ENCODE measurements at regions not wholly inside any gene's neighbourhood (a gene's known extent, or its start where the extent isn't known, plus 50 kb on each side); places are given as distances from the start of the nearest gene placed in this dataset.
A peak's percentile ranks its signal among the peaks of the same experiment; 100 is the strongest.

DNA sequence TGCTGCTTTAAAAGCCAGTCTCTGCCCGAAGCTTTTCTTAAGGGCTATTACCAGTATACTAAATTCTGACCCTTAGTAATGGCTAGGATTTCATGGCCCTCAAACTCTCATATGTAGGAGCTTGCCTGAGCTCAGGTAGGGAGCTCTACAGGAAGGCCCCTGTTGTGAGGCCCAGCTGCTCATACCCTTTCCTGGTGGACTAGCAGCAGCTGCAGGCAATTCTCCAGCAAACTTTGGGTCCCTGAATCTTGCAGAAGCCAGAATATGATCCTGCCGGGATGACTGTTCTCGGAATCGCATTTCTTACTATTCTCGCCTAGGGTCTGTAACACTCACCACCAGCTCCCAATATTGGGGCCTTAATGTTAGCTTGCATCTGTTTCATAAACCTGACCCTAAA is 106.4 kb upstream of the SERTAD2 start (continued):
- TF ChIP-seq ZBTB33 (IDR thresholded peaks at IDR 0.05; ENCODE audit: borderline replicate concordance, low read depth): no peak

DNA sequence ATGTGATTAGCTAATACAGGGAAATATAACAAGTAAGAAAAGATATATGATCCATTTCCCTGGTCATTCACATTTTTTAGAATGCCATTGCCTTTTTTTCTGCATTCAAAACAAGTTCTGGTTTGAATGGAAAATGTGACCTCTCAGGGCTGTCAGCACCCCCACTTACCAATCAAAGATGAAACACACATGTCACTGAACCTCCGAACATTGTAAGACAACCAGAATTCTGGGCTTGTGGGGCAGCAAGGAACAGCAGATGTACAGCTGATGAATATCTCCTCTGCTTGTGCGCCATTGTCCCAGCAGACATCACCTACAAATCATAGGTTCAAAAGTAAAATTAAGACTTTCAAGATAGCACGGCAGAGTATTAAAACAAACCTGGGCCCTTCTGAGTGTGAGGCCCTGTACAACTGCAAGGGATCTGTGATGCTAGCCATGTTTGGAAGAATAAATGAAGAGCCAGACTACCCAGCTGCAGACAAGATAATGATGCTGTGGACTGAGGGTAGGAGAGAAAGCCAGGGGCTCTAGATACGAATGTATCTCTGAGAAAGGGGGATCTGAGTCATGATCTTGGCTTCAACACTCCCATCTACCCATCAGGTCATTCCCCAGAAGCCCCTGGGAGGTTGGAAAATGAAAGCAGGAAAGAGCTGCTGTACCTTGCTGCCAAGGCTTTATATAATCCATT is 108.7 kb upstream of the SERTAD2 start:
- H3K9me3 ChIP-seq: no peaks in the 10 kb centered on the region
- TF ChIP-seq SIN3A (IDR thresholded peaks at IDR 0.05; ENCODE audit: borderline replicate concordance, low read depth, low read length) (no peak), FOXM1 (IDR thresholded peaks at IDR 0.05; ENCODE audit: low read depth) (no peak), USF2 (IDR thresholded peaks at IDR 0.05; ENCODE audit: borderline replicate concordance, low read depth, low read length) (no peak), MEF2A (IDR thresholded peaks at IDR 0.05; ENCODE audit: borderline replicate concordance, low read depth) (no peak), MAX (IDR thresholded peaks at IDR 0.05; ENCODE audit: low read depth) (no peak), RFX5 (IDR thresholded peaks at IDR 0.05; ENCODE audit: low read length) (no peak), EP300 (IDR thresholded peaks at IDR 0.05; ENCODE audit: borderline replicate concordance in 1 of 2, low read depth in 1 of 2, low read length in 1 of 2) (no peak), POLR2AphosphoS5 (IDR thresholded peaks at IDR 0.05; ENCODE audit: low read depth, low read length) (no peak), YY1 (IDR thresholded peaks at IDR 0.05; ENCODE audit: low read depth) (no peak), ELF1 (IDR thresholded peaks at IDR 0.05) (no peak), EZH2phosphoT487 (IDR thresholded peaks at IDR 0.05; ENCODE audit: borderline replicate concordance, low read depth) (no peak), SMC3 (IDR thresholded peaks at IDR 0.05; ENCODE audit: low read depth, low read length) (no peak), ZBTB33 (IDR thresholded peaks at IDR 0.05; ENCODE audit: borderline replicate concordance, low read depth) (no peak), TAF1 (IDR thresholded peaks at IDR 0.05; ENCODE audit: borderline replicate concordance, low read depth, low read length) (no peak), PBX3 (IDR thresholded peaks at IDR 0.05) (no peak)
- TF ChIP-seq, protein P1, sequence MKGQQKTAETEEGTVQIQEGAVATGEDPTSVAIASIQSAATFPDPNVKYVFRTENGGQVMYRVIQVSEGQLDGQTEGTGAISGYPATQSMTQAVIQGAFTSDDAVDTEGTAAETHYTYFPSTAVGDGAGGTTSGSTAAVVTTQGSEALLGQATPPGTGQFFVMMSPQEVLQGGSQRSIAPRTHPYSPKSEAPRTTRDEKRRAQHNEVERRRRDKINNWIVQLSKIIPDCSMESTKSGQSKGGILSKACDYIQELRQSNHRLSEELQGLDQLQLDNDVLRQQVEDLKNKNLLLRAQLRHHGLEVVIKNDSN (IDR thresholded peaks at IDR 0.05; ENCODE audit: borderline replicate concordance, low read depth): no peak
- H3K9ac ChIP-seq: no peak overlapping the region
- ChIA-PET CTCF (interaction anchor here (1.1 to 2.8 kb wide), 7 partner anchors 11 to 176 kb away, joined by 3 to 10 read pairs (median 3); no protein-coding TSS in a partner anchor), POLR2A (interaction anchor here (0.6 to 1.3 kb wide), 2 partner anchors 11 to 811 kb away, joined by 4 to 6 read pairs; no protein-coding TSS in a partner anchor)
- H3K27ac ChIP-seq (ENCODE audit: low read depth in 2 of 2, low read length in 1 of 2): no peak overlapping the region
- peak overlapping the region; percentile 50 for H2AFZ ChIP-seq (ENCODE audit: low read depth)
- H4K20me1 ChIP-seq (ENCODE audit: insufficient read depth): no peaks in the 10 kb centered on the region
- H3K27me3 ChIP-seq (ENCODE audit: insufficient read depth): no peaks in the 10 kb centered on the region
- no peak for DNase-seq
- peaks cover 0 to 2% of the 10 kb centered on the region in 2 experiments; a peak in 2 of 4 replicates for H3K4me1 ChIP-seq (ENCODE audit: control insufficient read depth in 1 of 2, insufficient read depth in 2 of 2, low read depth in 1 of 2, low read length in 1 of 2)
- 73% methylated on average over 4 of the region's 4 CpGs for WGBS (ENCODE audit: low lambda C conversion rate)
- H3K36me3 ChIP-seq (replicated peaks in 1 of 2; ENCODE audit: control insufficient read depth in 1 of 2, insufficient read depth in 2 of 2, low read length in 1 of 2): no peaks in the 10 kb centered on the region
- H3K4me2 ChIP-seq: no peak overlapping the region
- no peaks in the 10 kb centered on the region for H3K9me2 ChIP-seq
- no peak overlapping the region for H3K4me3 ChIP-seq (ENCODE audit: low read depth in 2 of 2, low read length in 1 of 2)
- H3F3A ChIP-seq (replicated peaks; ENCODE audit: insufficient read depth): peaks cover 13% of the 10 kb centered on the region
- no peaks in the 10 kb centered on the region for H3K79me2 ChIP-seq (ENCODE audit: insufficient read depth)
